ENCODE measurements at regions not wholly inside any gene's neighbourhood (a gene's known extent, or its start where the extent isn't known, plus 50 kb on each side); places are given as distances from the start of the nearest gene placed in this dataset.

DNA sequence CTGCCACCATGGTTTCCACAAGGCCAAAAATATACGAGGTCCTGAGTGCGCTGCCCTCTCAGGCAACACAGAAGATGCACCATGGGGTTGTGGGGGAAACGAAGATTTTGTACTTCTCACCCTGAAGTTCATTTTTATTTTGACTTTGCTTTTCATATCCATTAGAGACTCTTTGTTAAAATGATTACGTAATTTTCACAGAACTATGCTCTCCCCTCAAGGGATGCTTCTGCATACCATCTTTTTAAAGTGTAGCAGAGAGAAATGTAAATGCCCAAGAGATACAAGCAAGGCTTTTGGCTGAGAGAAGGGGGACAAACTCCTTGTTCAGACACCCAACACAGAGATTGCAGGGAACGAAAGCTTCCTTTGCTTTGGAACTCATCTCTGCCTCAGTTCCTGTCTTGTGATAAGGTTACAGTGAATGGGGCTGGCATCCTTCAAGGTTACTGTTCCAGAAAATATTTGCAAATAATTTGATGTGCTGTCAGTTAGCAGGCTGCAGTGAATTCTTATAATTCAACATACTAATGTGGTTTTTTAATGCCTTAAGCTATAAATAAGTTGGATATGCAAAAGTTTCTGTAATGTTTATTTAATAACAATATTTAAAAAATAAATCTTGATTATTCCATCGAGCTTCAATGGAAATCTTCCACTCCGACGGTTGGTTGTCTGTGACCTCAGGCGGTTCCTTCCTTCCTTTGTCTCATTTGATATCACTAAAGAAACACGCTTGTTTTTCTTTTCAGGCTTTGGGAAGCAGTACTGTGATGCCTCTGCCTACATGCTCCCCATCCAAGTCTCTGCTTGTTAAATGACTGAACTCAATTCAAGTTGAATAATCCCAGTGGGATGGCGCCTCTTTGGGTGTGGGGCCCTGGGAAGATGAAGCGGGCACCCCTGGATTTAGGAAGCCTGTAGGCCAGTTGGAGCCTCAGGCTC, 209.3 kb upstream of the CTBP2 start:
- intact Hi-C loops (cut with micrococcal nuclease; ENCODE audit: unreplicated experiment): no loop called here
- no peak for DNase-seq
- Histone ChIP-seq H2AFZ (no peak overlapping the region), H3F3A (ENCODE audit: insufficient read depth, low read depth) (no peaks in the 10 kb centered on the region), H3K27ac (no peak overlapping the region), H4K20me1 (ENCODE audit: insufficient read depth) (no peaks in the 10 kb centered on the region), H3K27me3 (ENCODE audit: insufficient read depth, low read depth) (no peaks in the 10 kb centered on the region), H3K4me3 (no peak overlapping the region), H3K9me3 (ENCODE audit: insufficient read depth, low read depth) (no peaks in the 10 kb centered on the region), H3K4me1 (replicated peaks; ENCODE audit: insufficient read depth) (no peaks in the 10 kb centered on the region), H3K4me2 (no peak overlapping the region), H3K9me2 (ENCODE audit: insufficient read depth) (no peaks in the 10 kb centered on the region), H3K79me2 (ENCODE audit: low read depth) (no peaks in the 10 kb centered on the region), H3K36me3 (ENCODE audit: low read depth) (no peaks in the 10 kb centered on the region)
- ChIA-PET POLR2A (ENCODE audit: unreplicated experiment) (no interaction called here), CTCF (no interaction called here)
- TF ChIP-seq, protein P1, sequence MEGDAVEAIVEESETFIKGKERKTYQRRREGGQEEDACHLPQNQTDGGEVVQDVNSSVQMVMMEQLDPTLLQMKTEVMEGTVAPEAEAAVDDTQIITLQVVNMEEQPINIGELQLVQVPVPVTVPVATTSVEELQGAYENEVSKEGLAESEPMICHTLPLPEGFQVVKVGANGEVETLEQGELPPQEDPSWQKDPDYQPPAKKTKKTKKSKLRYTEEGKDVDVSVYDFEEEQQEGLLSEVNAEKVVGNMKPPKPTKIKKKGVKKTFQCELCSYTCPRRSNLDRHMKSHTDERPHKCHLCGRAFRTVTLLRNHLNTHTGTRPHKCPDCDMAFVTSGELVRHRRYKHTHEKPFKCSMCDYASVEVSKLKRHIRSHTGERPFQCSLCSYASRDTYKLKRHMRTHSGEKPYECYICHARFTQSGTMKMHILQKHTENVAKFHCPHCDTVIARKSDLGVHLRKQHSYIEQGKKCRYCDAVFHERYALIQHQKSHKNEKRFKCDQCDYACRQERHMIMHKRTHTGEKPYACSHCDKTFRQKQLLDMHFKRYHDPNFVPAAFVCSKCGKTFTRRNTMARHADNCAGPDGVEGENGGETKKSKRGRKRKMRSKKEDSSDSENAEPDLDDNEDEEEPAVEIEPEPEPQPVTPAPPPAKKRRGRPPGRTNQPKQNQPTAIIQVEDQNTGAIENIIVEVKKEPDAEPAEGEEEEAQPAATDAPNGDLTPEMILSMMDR (conservative IDR thresholded peaks at IDR 0.05): no peak
- no peak for TF ChIP-seq EZH2 (IDR thresholded peaks at IDR 0.05; ENCODE audit: low read depth)
- no TSS peak for BruUV-seq (replicated peaks)

DNA sequence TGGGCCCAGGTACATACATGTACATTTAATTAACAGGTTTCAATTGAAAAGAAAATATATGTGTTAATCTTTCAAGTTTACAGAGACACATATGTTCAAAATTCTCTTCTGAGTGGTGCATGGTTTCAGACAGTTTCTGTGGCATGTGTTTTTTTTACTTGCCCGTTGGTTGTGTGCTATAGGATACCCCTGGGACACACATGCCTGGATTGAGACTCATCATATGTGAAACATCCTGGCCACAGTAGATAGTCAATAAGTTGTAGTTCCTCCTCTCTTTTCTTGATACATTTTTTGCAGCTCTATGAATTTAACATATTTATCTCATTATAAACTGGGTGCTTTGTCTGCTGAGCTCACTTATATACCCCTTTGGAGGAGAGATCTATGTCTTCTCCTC, 207.8 kb upstream of the CTBP2 start:
- H3K36me3 ChIP-seq (ENCODE audit: low read depth): no peaks in the 10 kb centered on the region
- H4K20me1 ChIP-seq (ENCODE audit: insufficient read depth): no peaks in the 10 kb centered on the region
- ChIA-PET CTCF (no interaction called here), POLR2A (ENCODE audit: unreplicated experiment) (no interaction called here)
- intact Hi-C loops (cut with micrococcal nuclease; ENCODE audit: unreplicated experiment): no loop called here
- H3K9me3 ChIP-seq (ENCODE audit: insufficient read depth, low read depth): no peaks in the 10 kb centered on the region
- H3K4me2 ChIP-seq: no peak overlapping the region
- no peaks in the 10 kb centered on the region for H3K9me2 ChIP-seq (ENCODE audit: insufficient read depth)
- no peaks in the 10 kb centered on the region for H3K4me1 ChIP-seq (replicated peaks; ENCODE audit: insufficient read depth)
- no peaks in the 10 kb centered on the region for H3F3A ChIP-seq (ENCODE audit: insufficient read depth, low read depth)
- no peak overlapping the region for H2AFZ ChIP-seq
- H3K79me2 ChIP-seq (ENCODE audit: low read depth): no peaks in the 10 kb centered on the region
- BruUV-seq (replicated peaks): no TSS peak
- DNase-seq: no peak
- H3K27ac ChIP-seq: no peak overlapping the region
- no peak for TF ChIP-seq EZH2 (IDR thresholded peaks at IDR 0.05; ENCODE audit: low read depth)
- TF ChIP-seq, protein P1 (conservative IDR thresholded peaks at IDR 0.05): no peak
- H3K27me3 ChIP-seq (ENCODE audit: insufficient read depth, low read depth): no peaks in the 10 kb centered on the region
- no peak overlapping the region for H3K4me3 ChIP-seq

- H3K27me3 ChIP-seq (ENCODE audit: insufficient read depth, low read depth): no peaks in the 10 kb centered on the region
- CTCF ChIA-PET: no interaction called here
- no peak overlapping the region for H3K4me2 ChIP-seq
- no peaks in the 10 kb centered on the region for H3K79me2 ChIP-seq (ENCODE audit: low read depth)
- H3K36me3 ChIP-seq (ENCODE audit: low read depth): no peaks in the 10 kb centered on the region
- no peak overlapping the region for H3K4me3 ChIP-seq
- no TSS peak for BruUV-seq (replicated peaks)
- H3F3A ChIP-seq (ENCODE audit: insufficient read depth, low read depth): no peaks in the 10 kb centered on the region
- TF ChIP-seq, protein P1 (conservative IDR thresholded peaks at IDR 0.05): no peak
- TF ChIP-seq EZH2 (IDR thresholded peaks at IDR 0.05; ENCODE audit: low read depth): no peak
- H3K9me3 ChIP-seq (ENCODE audit: insufficient read depth, low read depth): no peaks in the 10 kb centered on the region
- intact Hi-C loops (cut with micrococcal nuclease; ENCODE audit: unreplicated experiment): no loop called here
- no peaks in the 10 kb centered on the region for H4K20me1 ChIP-seq (ENCODE audit: insufficient read depth)
- H3K27ac ChIP-seq: no peak overlapping the region
- POLR2A ChIA-PET (ENCODE audit: unreplicated experiment): no interaction called here
- no peak for DNase-seq
- H3K9me2 ChIP-seq (ENCODE audit: insufficient read depth): no peaks in the 10 kb centered on the region
- no peaks in the 10 kb centered on the region for H3K4me1 ChIP-seq (replicated peaks; ENCODE audit: insufficient read depth)
- H2AFZ ChIP-seq: no peak overlapping the region
These were observed 203.4 kb upstream of the CTBP2 start for GRCh38 chr10:125363791-125364190.
